ENCODE measurements at regions not wholly inside any gene's neighbourhood (a gene's known extent, or its start where the extent isn't known, plus 50 kb on each side); places are given as distances from the start of the nearest gene placed in this dataset.

DNA sequence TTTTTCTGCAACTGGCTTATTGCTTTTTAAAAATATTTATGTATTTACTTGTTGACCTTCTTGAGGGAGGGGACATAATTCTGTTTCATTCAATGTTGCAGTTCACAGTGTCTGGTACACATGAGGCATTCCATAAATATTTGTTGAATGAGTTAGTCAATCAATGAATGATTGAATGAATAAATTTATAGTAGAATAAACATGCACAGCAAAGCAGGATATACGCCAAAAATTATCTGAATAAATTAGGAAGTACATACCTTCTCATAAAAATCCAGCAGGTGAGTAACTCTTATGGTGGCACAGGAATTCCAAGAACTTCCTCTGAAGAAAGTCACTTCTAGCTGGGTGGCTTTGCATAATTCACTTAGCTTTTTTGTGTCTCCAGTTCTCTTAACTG is 469.4 kb upstream of the ATP11B start:
- TF ChIP-seq, protein P1, sequence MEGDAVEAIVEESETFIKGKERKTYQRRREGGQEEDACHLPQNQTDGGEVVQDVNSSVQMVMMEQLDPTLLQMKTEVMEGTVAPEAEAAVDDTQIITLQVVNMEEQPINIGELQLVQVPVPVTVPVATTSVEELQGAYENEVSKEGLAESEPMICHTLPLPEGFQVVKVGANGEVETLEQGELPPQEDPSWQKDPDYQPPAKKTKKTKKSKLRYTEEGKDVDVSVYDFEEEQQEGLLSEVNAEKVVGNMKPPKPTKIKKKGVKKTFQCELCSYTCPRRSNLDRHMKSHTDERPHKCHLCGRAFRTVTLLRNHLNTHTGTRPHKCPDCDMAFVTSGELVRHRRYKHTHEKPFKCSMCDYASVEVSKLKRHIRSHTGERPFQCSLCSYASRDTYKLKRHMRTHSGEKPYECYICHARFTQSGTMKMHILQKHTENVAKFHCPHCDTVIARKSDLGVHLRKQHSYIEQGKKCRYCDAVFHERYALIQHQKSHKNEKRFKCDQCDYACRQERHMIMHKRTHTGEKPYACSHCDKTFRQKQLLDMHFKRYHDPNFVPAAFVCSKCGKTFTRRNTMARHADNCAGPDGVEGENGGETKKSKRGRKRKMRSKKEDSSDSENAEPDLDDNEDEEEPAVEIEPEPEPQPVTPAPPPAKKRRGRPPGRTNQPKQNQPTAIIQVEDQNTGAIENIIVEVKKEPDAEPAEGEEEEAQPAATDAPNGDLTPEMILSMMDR (IDR thresholded peaks at IDR 0.05), result no peak
- TF ChIP-seq POLR2AphosphoS5 (IDR thresholded peaks at IDR 0.05; ENCODE audit: low read depth, low read length) (no peak), TCF7L2 (IDR thresholded peaks at IDR 0.05; ENCODE audit: low read depth, low read length) (no peak)
- TF ChIP-seq, protein P2, sequence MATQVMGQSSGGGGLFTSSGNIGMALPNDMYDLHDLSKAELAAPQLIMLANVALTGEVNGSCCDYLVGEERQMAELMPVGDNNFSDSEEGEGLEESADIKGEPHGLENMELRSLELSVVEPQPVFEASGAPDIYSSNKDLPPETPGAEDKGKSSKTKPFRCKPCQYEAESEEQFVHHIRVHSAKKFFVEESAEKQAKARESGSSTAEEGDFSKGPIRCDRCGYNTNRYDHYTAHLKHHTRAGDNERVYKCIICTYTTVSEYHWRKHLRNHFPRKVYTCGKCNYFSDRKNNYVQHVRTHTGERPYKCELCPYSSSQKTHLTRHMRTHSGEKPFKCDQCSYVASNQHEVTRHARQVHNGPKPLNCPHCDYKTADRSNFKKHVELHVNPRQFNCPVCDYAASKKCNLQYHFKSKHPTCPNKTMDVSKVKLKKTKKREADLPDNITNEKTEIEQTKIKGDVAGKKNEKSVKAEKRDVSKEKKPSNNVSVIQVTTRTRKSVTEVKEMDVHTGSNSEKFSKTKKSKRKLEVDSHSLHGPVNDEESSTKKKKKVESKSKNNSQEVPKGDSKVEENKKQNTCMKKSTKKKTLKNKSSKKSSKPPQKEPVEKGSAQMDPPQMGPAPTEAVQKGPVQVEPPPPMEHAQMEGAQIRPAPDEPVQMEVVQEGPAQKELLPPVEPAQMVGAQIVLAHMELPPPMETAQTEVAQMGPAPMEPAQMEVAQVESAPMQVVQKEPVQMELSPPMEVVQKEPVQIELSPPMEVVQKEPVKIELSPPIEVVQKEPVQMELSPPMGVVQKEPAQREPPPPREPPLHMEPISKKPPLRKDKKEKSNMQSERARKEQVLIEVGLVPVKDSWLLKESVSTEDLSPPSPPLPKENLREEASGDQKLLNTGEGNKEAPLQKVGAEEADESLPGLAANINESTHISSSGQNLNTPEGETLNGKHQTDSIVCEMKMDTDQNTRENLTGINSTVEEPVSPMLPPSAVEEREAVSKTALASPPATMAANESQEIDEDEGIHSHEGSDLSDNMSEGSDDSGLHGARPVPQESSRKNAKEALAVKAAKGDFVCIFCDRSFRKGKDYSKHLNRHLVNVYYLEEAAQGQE (IDR thresholded peaks at IDR 0.05; ENCODE audit: insufficient read depth in 1 of 2, low read depth in 2 of 2, low read length in 1 of 2), result no peak

Data from Panc1 (cell line).